SU-DHL-6 (cell line): ENCODE measurements at regions not wholly inside any gene's neighbourhood (a gene's known extent, or its start where the extent isn't known, plus 50 kb on each side); places are given as distances from the start of the nearest gene placed in this dataset.

ENCODE experiments used
- H2AFZ ChIP-seq: fragments of 200-600 bp; sonication (generic); 2 replicates; pipeline ENCODE4 v1.6.1; 2014; ENCODE audit warnings: low read depth, mild to moderate bottlenecking, moderate library complexity, mixed read lengths, antibody characterized with exemption, low read length; ENCODE audit not compliant: severe bottlenecking
- H3F3A ChIP-seq: fragments of 200-600 bp; shearing (Covaris generic); 2 replicates; pipeline ENCODE4 v1.6.0; 2016; ENCODE audit warnings: antibody characterized with exemption, mild to moderate bottlenecking; ENCODE audit not compliant: insufficient read depth
- H3K27ac ChIP-seq: fragments of 200-600 bp; sonication (generic); 2 replicates; pipeline ENCODE4 v1.5.1; 2016; ENCODE audit warnings: low read depth, mild to moderate bottlenecking, low read length, moderate library complexity, mixed read lengths
- H3K27me3 ChIP-seq: fragments of 200-600 bp; sonication (generic), shearing (Covaris generic); 2 replicates; pipeline ENCODE4 v1.6.0; 2014; ENCODE audit warnings: mild to moderate bottlenecking, low read length
- H3K36me3 ChIP-seq: fragments of 200-600 bp; sonication (generic); 2 replicates; pipeline ENCODE4 v1.6.1; 2014; ENCODE audit warnings: mild to moderate bottlenecking, low read length, mixed read lengths
- H3K4me2 ChIP-seq: fragments of 300-600, 200-600 bp; shearing (Covaris generic), sonication (generic); 2 replicates; pipeline ENCODE4 v1.6.0; 2014; ENCODE audit warnings: low read length, low read depth, mild to moderate bottlenecking; ENCODE audit not compliant: poor library complexity, severe bottlenecking
- H3K4me3 ChIP-seq: fragments of 200-600 bp; sonication (generic); 2 replicates; pipeline ENCODE4 v1.5.1; 2014; ENCODE audit warnings: antibody characterized with exemption, low read length, mild to moderate bottlenecking, mixed read lengths; ENCODE audit not compliant: insufficient read depth, poor library complexity, severe bottlenecking
- H3K79me2 ChIP-seq: fragments of 200-600 bp; sonication (generic); 2 replicates; pipeline ENCODE4 v1.6.1; 2014; ENCODE audit warnings: mild to moderate bottlenecking, low read length, moderate library complexity; ENCODE audit not compliant: insufficient read depth
- H3K9ac ChIP-seq: fragments of 200-600 bp; sonication (generic); 2 replicates; pipeline ENCODE4 v1.7.0; 2014; ENCODE audit warnings: mild to moderate bottlenecking, low read length
- H3K9me2 ChIP-seq: fragments of 200-600 bp; sonication (generic); replicated peaks from 2 replicates; pipeline ENCODE4 v1.6.1; 2014; ENCODE audit warnings: low read length; ENCODE audit not compliant: insufficient read depth
- H3K9me3 ChIP-seq: fragments of 200-600 bp; sonication (generic); 2 replicates; pipeline ENCODE4 v1.6.1; 2014; ENCODE audit warnings: low read length, mixed read lengths; ENCODE audit not compliant: insufficient read depth
- H4K20me1 ChIP-seq: fragments of 200-600 bp; sonication (generic); 2 replicates; pipeline ENCODE4 v1.6.1; 2014; ENCODE audit warnings: low read depth, mild to moderate bottlenecking, antibody characterized with exemption, low read length, moderate library complexity, mixed read lengths
- CTCF ChIP-seq: fragments of 200-600 bp; sonication (generic); IDR thresholded peaks from one replicate; pipeline ENCODE4 v1.5.1; 2017; ENCODE audit warnings: antibody characterized with exemption, mild to moderate bottlenecking, low read length, moderate library complexity; ENCODE audit not compliant: insufficient read depth, poor library complexity, severe bottlenecking
- EZH2phosphoT487 ChIP-seq: fragments of 200-600 bp; sonication (generic), shearing (Covaris generic); conservative IDR thresholded peaks from 2 replicates; pipeline ENCODE4 v1.6.1; 2018; ENCODE audit warnings: mild to moderate bottlenecking, antibody characterized with exemption, low read length, moderate library complexity, mixed read lengths

DNA sequence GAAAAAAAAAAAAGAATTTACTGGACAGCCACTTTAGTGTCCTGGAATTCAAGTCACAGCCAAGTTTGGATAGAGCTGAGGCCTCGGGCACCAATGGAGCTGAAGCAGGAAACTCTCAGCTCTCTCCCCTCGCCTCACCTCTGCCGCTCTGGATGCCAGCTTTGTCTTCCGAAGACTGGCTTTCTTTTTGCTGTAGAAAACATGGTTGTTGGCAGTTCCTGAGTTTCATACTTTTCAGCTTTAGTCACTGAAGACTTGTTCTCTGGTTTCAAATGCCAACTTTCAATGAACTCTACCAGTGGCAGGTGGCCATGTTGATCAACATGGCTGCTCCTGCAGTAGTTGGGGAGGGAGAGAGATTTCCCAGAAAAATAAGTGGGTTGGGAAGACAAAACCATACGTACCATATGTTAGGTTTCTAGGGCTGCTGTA lies 142.2 kb downstream of the SNX18 start:
- TF ChIP-seq CTCF (no peak), EZH2phosphoT487 (no peak)
- Histone ChIP-seq H2AFZ (no peak overlapping the region), H3F3A (no peaks in the 10 kb centered on the region), H3K27ac (no peak overlapping the region), H3K4me3 (no peak overlapping the region), H3K36me3 (no peaks in the 10 kb centered on the region), H3K9ac (no peak overlapping the region), H4K20me1 (no peaks in the 10 kb centered on the region), H3K9me3 (no peaks in the 10 kb centered on the region), H3K27me3 (no peaks in the 10 kb centered on the region), H3K9me2 (no peaks in the 10 kb centered on the region), H3K79me2 (no peaks in the 10 kb centered on the region), H3K4me2 (no peak overlapping the region)

GRCh38 chr5:54658010-54658409 lies 140.5 kb downstream of the SNX18 start:
- Histone ChIP-seq H3K36me3 (no peaks in the 10 kb centered on the region), H3K79me2 (no peaks in the 10 kb centered on the region), H3K4me3 (no peak overlapping the region), H2AFZ (no peak overlapping the region), H3K27me3 (no peaks in the 10 kb centered on the region), H3K4me2 (no peak overlapping the region), H3F3A (no peaks in the 10 kb centered on the region), H4K20me1 (no peaks in the 10 kb centered on the region), H3K9me2 (no peaks in the 10 kb centered on the region), H3K9me3 (no peaks in the 10 kb centered on the region), H3K9ac (no peak overlapping the region), H3K27ac (no peak overlapping the region)
- TF ChIP-seq CTCF: no peak
- TF ChIP-seq EZH2phosphoT487: no peak

DNA sequence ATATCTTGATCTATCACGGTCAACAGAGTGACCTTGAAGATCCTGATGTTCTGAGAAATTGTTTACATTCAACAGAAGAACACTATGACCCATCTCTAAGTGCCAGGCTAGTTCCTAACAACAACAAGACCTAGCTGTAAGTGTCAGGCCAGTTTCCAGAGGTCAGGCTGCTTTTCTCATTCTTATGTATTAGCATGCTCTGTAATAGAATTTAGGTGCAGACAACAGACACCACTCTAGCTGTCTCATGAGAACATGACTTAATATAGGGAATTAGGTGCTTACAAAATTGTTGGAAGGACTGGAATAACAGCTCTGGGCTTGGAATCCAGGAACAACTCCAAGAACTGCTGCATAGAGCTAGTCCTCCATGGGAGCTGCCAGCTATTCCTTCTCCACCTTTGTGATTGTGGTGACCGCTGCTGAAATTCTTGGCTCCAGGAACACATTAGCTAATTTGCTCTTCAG lies 138.7 kb downstream of the SNX18 start:
- no peaks in the 10 kb centered on the region for H3K9me3 ChIP-seq
- no peaks in the 10 kb centered on the region for H3K27me3 ChIP-seq
- no peak overlapping the region for H3K4me3 ChIP-seq
- H3K4me2 ChIP-seq: no peak overlapping the region
- H3K27ac ChIP-seq: no peak overlapping the region
- H3F3A ChIP-seq: no peaks in the 10 kb centered on the region
- no peaks in the 10 kb centered on the region for H3K9me2 ChIP-seq
- H3K9ac ChIP-seq: no peak overlapping the region
- no peaks in the 10 kb centered on the region for H4K20me1 ChIP-seq
- no peaks in the 10 kb centered on the region for H3K36me3 ChIP-seq
- TF ChIP-seq CTCF (no peak), EZH2phosphoT487 (no peak)
- H2AFZ ChIP-seq: no peak overlapping the region
- H3K79me2 ChIP-seq: no peaks in the 10 kb centered on the region
